Osteoblast (primary cell): ENCODE measurements at regions not wholly inside any gene's neighbourhood (a gene's known extent, or its start where the extent isn't known, plus 50 kb on each side); places are given as distances from the start of the nearest gene placed in this dataset.
"Not testable (repeated sequence)": the region's sequence is repeated elsewhere in the genome, so short reads cannot be mapped to it uniquely, and the experiment has no call there.

Experiments used
- DNase-seq: peaks from one replicate; pipeline ENCODE4 v3.0.0; 2011; ENCODE audit warnings: low spot score, mixed read lengths; ENCODE audit not compliant: insufficient read length; ENCODE audit errors: missing footprints
- H2AFZ ChIP-seq: 2 replicates; pipeline ENCODE4 v1.6.0; 2011; ENCODE audit warnings: mild to moderate bottlenecking, low read length
- H3K27ac ChIP-seq: 2 replicates; pipeline ENCODE4 v1.5.1; 2011; ENCODE audit warnings: mild to moderate bottlenecking, low read depth, low read length, moderate library complexity
- H3K27me3 ChIP-seq: 2 replicates; pipeline ENCODE4 v1.6.0; 2012; ENCODE audit warnings: mild to moderate bottlenecking, control low read depth, inconsistent platforms, low read length, moderate library complexity; ENCODE audit not compliant: insufficient read depth
- H3K36me3 ChIP-seq: 2 replicates; pipeline ENCODE4 v1.5.1; 2011; ENCODE audit warnings: mild to moderate bottlenecking, low read length, control low read depth, moderate library complexity; ENCODE audit not compliant: insufficient read depth
- H3K4me1 ChIP-seq: 2 replicates; pipeline ENCODE4 v1.5.1; 2011; ENCODE audit warnings: mild to moderate bottlenecking, low read length, control low read depth, moderate library complexity; ENCODE audit not compliant: insufficient read depth
- H3K4me2 ChIP-seq: 2 replicates; pipeline ENCODE4 v1.6.0; 2011; ENCODE audit warnings: mild to moderate bottlenecking, low read length; ENCODE audit not compliant: insufficient read depth
- H3K4me3 ChIP-seq: fragments of 200-600 bp; sonication (generic); 3 replicates; pipeline ENCODE4 v1.5.1; 2012; ENCODE audit warnings: mild to moderate bottlenecking, low read length, inconsistent platforms; ENCODE audit not compliant: insufficient read depth
- H3K79me2 ChIP-seq: 2 replicates; pipeline ENCODE4 v1.6.0; 2012; ENCODE audit warnings: mild to moderate bottlenecking, low read length, control low read depth, inconsistent platforms; ENCODE audit not compliant: insufficient read depth
- H3K9me3 ChIP-seq: 2 replicates; pipeline ENCODE4 v1.5.1; 2011; ENCODE audit warnings: low read depth, low read length, control low read depth
- H4K20me1 ChIP-seq: 2 replicates; pipeline ENCODE4 v1.6.0; 2012; ENCODE audit warnings: mild to moderate bottlenecking, low read length, control low read depth; ENCODE audit not compliant: insufficient read depth
- TF ChIP-seq, protein P1 (sequence below): IDR thresholded peaks from 2 replicates; pipeline ENCODE4 v1.5.1; 2011; ENCODE audit warnings: mild to moderate bottlenecking, low read depth, low read length, moderate library complexity; ENCODE audit errors: extremely low read depth

DNA sequence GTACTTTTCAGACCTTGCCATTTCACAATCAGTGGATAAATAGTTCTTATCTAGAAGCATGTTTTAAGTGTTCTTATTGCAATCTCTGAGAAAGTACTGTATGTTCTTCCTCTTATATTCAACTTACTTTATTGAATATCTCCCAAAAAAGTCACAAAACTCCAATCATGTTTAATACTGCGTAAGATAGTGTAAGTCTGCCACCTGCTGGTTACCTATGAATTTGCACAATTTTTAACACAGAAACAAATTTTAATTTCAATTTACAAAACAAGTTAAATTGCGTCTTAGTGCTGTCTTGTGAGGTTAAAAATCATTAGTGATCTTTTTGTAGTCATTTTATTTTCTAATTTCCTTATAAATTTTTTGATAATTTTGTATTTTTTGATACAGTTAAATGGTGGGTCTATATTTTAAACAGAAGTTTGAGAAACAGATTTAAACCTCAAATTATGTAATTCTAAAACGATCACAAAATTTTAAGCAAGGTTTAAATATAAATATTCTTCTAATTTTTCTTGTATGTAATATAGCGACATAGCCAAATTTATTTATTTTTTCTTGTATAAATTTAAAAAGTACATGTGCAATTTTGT lies 115.8 kb downstream of the EMB start:
- DNase-seq, result no peak

DNA sequence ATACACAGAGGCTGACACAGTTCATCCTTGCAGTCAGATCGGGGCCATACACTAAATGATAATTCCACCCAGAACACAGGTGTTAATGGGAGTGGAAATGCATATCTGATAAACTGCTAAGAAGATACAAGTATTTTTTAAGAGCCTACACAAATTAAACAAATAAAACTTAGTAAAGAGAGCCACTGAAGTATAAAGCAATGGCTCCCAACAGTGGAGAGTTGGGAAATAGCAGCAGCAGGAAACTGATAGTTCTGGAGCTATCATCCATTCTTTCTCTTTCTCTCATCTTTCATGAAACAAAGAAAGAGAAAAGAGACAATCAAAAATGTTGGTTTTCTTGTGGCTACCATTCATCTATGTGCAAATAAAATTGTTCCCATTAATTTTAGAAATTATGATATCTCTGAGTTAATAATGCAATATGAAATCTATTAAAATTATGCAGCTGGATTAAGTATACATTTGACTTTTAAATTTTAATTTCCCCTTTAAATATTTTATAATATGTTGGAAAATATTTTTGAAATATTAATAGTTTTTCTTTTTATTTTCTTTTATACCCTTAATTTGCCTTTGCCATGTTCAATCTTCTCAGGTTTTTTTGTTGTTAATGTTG lies 120.8 kb downstream of the EMB start:
- H3K4me1 ChIP-seq, result no peaks in the 10 kb centered on the region
- H3K27me3 ChIP-seq, result no peaks in the 10 kb centered on the region
- H3K27ac ChIP-seq, result no peak overlapping the region
- H4K20me1 ChIP-seq, result no peaks in the 10 kb centered on the region
- TF ChIP-seq, protein P1, sequence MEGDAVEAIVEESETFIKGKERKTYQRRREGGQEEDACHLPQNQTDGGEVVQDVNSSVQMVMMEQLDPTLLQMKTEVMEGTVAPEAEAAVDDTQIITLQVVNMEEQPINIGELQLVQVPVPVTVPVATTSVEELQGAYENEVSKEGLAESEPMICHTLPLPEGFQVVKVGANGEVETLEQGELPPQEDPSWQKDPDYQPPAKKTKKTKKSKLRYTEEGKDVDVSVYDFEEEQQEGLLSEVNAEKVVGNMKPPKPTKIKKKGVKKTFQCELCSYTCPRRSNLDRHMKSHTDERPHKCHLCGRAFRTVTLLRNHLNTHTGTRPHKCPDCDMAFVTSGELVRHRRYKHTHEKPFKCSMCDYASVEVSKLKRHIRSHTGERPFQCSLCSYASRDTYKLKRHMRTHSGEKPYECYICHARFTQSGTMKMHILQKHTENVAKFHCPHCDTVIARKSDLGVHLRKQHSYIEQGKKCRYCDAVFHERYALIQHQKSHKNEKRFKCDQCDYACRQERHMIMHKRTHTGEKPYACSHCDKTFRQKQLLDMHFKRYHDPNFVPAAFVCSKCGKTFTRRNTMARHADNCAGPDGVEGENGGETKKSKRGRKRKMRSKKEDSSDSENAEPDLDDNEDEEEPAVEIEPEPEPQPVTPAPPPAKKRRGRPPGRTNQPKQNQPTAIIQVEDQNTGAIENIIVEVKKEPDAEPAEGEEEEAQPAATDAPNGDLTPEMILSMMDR, result peak; percentile 57
- no peaks in the 10 kb centered on the region for H3K79me2 ChIP-seq
- no peak overlapping the region for H2AFZ ChIP-seq
- no peak for DNase-seq
- no peak overlapping the region for H3K4me2 ChIP-seq
- no peaks in the 10 kb centered on the region for H3K36me3 ChIP-seq
- H3K9me3 ChIP-seq, result no peaks in the 10 kb centered on the region
- H3K4me3 ChIP-seq, result no peak overlapping the region

More for the DNA sequence above, 115.8 kb downstream of the EMB start:
- no peak overlapping the region for H2AFZ ChIP-seq
- H3K27me3 ChIP-seq, result no peaks in the 10 kb centered on the region
- H3K4me3 ChIP-seq, result no peak overlapping the region
- H3K4me1 ChIP-seq, result no peaks in the 10 kb centered on the region
- H3K4me2 ChIP-seq, result no peak overlapping the region
- H3K9me3 ChIP-seq, result no peaks in the 10 kb centered on the region
- no peaks in the 10 kb centered on the region for H4K20me1 ChIP-seq
- H3K36me3 ChIP-seq, result no peaks in the 10 kb centered on the region
- H3K27ac ChIP-seq, result no peak overlapping the region
- TF ChIP-seq, protein P1, result peak; percentile 67
- H3K79me2 ChIP-seq, result no peaks in the 10 kb centered on the region

DNA sequence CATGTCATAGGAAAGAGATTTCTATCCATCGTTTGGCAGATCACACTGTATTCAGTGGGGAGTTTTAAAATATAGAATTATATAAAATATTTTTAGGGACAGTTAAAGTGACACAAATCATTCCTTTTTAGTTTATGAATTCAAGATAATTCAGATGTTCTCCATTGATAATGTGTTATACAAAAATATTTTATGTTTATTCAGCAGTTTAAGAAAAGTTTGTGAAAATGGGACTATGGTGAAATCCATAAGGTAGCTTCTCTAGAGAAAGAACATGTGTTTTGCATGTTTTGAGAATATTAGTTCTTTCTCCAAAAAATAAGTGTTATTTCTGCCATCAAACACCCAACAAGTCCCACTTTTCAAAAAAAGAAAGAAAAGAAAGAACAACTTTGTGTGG lies 122.9 kb downstream of the EMB start:
- Histone ChIP-seq H3K36me3 (no peaks in the 10 kb centered on the region), H3K4me1 (no peaks in the 10 kb centered on the region), H2AFZ (no peak overlapping the region), H4K20me1 (no peaks in the 10 kb centered on the region), H3K27ac (no peak overlapping the region), H3K4me3 (no peak overlapping the region), H3K9me3 (no peaks in the 10 kb centered on the region), H3K4me2 (no peak overlapping the region), H3K79me2 (no peaks in the 10 kb centered on the region), H3K27me3 (no peaks in the 10 kb centered on the region)
- TF ChIP-seq, protein P1, result no peak
- DNase-seq, result no peak

DNA sequence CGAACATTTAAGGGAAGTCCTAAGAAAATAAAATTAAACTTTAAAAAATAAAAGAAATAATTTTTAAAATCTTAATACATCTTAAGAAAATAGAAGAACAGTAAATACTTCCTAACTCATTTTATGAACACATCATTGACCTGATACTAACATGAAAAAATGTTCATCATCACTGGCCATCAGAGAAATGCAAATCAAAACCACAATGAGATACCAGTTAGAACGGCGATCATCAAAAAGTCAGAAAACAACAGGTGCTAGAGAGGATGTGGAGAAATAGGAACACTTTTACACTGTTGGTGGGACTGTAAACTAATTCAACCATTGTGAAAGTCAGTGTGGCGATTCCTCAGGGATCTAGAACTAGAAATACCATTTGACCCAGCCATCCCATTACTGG lies 134.6 kb downstream of the EMB start:
- not testable (repeated sequence) for H3K27ac ChIP-seq, H4K20me1 ChIP-seq, H3K4me1 ChIP-seq, H3K27me3 ChIP-seq, H3K4me3 ChIP-seq, H3K79me2 ChIP-seq, H2AFZ ChIP-seq, H3K4me2 ChIP-seq, DNase-seq, H3K9me3 ChIP-seq, H3K36me3 ChIP-seq
